ENCODE measurements at regions not wholly inside any gene's neighbourhood (a gene's known extent, or its start where the extent isn't known, plus 50 kb on each side); places are given as distances from the start of the nearest gene placed in this dataset.

- H4K5ac ChIP-seq (ENCODE audit: insufficient read length, low read depth, low read length), result no peak overlapping the region
- no peak overlapping the region for H2AFZ ChIP-seq (ENCODE audit: low read length)
- no peak overlapping the region for H3K4me2 ChIP-seq (ENCODE audit: insufficient read depth in 1 of 2, low read depth in 2 of 2, low read length in 2 of 2)
- no peaks in the 10 kb centered on the region for H3K27me3 ChIP-seq (replicated peaks in 1 of 4; ENCODE audit: control insufficient read depth in 3 of 4, extremely low read depth in 1 of 4, insufficient read depth in 3 of 4, low read length in 3 of 4)
- FAIRE-seq (no peak), DNase-seq (ENCODE audit: low read depth in 1 of 2, low spot score in 2 of 2) (no peak)
- no peak overlapping the region for H2BK120ac ChIP-seq (replicated peaks; ENCODE audit: low read depth, low read length)
- no peak overlapping the region for H3K56ac ChIP-seq (replicated peaks; ENCODE audit: insufficient read length, low read depth, low read length)
- no peak overlapping the region for H2AK5ac ChIP-seq (ENCODE audit: low read depth, low read length)
- ChIA-PET CTCF (ENCODE audit: partially characterized antibody) (no interaction called here), POLR2A (ENCODE audit: partially characterized antibody) (no interaction called here)
- TF ChIP-seq ZNF274 (IDR thresholded peaks at IDR 0.05; ENCODE audit: borderline replicate concordance, extremely low read depth, low read length), result no peak
- no peak overlapping the region for H2BK12ac ChIP-seq (ENCODE audit: low read depth, low read length)
- 85% methylated on average over 2 of the region's 2 CpGs; no CpG with 5 or more reads in 1 of the 2 experiments for whole genome bisulfite sequencing, 2 experiments (ENCODE audit: extremely low coverage in 1 of 2, insufficient coverage in 1 of 2, insufficient read length in 1 of 2, insufficient replicate concordance in 2 of 2, low coverage in 1 of 2, low lambda C conversion rate in 2 of 2, missing lambda C conversion rate in 1 of 2)
- no peak overlapping the region for H3K14ac ChIP-seq (ENCODE audit: insufficient read length)
- no peak overlapping the region for H2BK5ac ChIP-seq (ENCODE audit: low read depth, low read length)
- no peak overlapping the region for H3K18ac ChIP-seq (ENCODE audit: extremely low read depth, low read length)
- no peak overlapping the region for H4K8ac ChIP-seq (ENCODE audit: extremely low read depth, insufficient read depth, low read length)
- no peaks in the 10 kb centered on the region for H3K23me2 ChIP-seq (ENCODE audit: low read depth, low read length)
- H3K9me3 ChIP-seq (ENCODE audit: insufficient read depth in 2 of 2, low read depth in 1 of 2, low read length in 1 of 2), result no peaks in the 10 kb centered on the region
- no peak overlapping the region for H2BK15ac ChIP-seq (ENCODE audit: low read length)
- no peak overlapping the region for H4K91ac ChIP-seq (replicated peaks; ENCODE audit: insufficient read length, low read length)
- no peak overlapping the region for H3K4me3 ChIP-seq (ENCODE audit: extremely low read depth in 1 of 4, insufficient read depth in 2 of 4, low read depth in 3 of 4, low read length in 4 of 4)
- H2BK20ac ChIP-seq (ENCODE audit: low read length), result no peak overlapping the region
- no peak overlapping the region for H3K27ac ChIP-seq (ENCODE audit: low read depth, low read length)
- H3K23ac ChIP-seq (ENCODE audit: insufficient read length), result no peak overlapping the region
- no peak overlapping the region for H3K9ac ChIP-seq (replicated peaks in 1 of 4; ENCODE audit: extremely low read depth in 1 of 4, low read depth in 3 of 4, low read length in 3 of 4)
- H4K20me1 ChIP-seq (replicated peaks in 1 of 2; ENCODE audit: control insufficient read depth in 1 of 2, insufficient read depth in 2 of 2, low read length in 2 of 2), result no peaks in the 10 kb centered on the region
- no peak overlapping the region for H3K4ac ChIP-seq (replicated peaks; ENCODE audit: insufficient read length, low read depth, low read length)
- no peaks in the 10 kb centered on the region for H3K79me1 ChIP-seq (ENCODE audit: low read depth, low read length)
- no peaks in the 10 kb centered on the region for H3K4me1 ChIP-seq (replicated peaks in 1 of 4; ENCODE audit: control insufficient read depth in 3 of 4, insufficient read depth in 4 of 4, low read length in 3 of 4)
- H3K79me2 ChIP-seq (ENCODE audit: control insufficient read depth in 1 of 2, insufficient read depth in 2 of 2, low read length in 2 of 2), result no peaks in the 10 kb centered on the region
- no peaks in the 10 kb centered on the region for H3K36me3 ChIP-seq (ENCODE audit: control insufficient read depth in 2 of 4, insufficient read depth in 4 of 4, low read length in 3 of 4)
These were observed 150.9 kb downstream of the NTMT2 start for GRCh38 chr1:170296642-170297041.

Measured in H1 (cell line).